ENCODE measurements at regions not wholly inside any gene's neighbourhood (a gene's known extent, or its start where the extent isn't known, plus 50 kb on each side); places are given as distances from the start of the nearest gene placed in this dataset.

DNA sequence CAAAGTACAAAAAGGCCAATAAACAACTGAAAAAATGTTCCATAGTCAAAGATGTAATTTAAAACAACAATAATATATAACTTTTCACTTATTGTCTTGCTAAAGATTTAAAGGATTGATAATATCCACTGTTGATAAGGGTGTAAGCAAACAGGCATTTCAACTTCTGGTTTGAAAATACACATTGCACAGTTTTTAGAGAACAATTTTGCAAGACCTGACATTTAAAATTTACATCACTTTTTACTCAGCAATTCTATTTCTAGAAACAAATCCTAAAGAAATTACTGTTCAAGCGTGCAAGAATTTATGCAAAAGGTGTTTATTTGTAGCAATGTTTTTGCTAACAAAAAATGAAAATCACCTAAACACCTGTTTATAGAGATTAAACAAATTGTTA lies 120.4 kb downstream of the TDRD15 start:
- Histone ChIP-seq H3K36me3 (ENCODE audit: control insufficient read depth in 1 of 2, insufficient read depth in 2 of 2, low read length in 1 of 2) (no peaks in the 10 kb centered on the region), H3K4me3 (ENCODE audit: low read length in 2 of 2) (no peak overlapping the region), H3K27ac (ENCODE audit: low read depth in 1 of 2, low read length in 2 of 2) (no peak overlapping the region), H3K4me1 (ENCODE audit: control insufficient read depth in 1 of 2, insufficient read depth in 2 of 2, low read length in 2 of 2) (no peaks in the 10 kb centered on the region), H3K9me3 (ENCODE audit: control insufficient read depth, low read length) (no peaks in the 10 kb centered on the region), H3K27me3 (ENCODE audit: control insufficient read depth in 1 of 2, insufficient read depth in 2 of 2, low read length in 1 of 2) (no peaks in the 10 kb centered on the region)
- 96 to 98% methylated on average over 1 of the region's 1 CpG for WGBS, 2 donors
- intact Hi-C loops (cut with DNase I): no loop called here
- DNase-seq: no peak
- ATAC-seq (ENCODE audit: low FRiP score): no peak

GRCh38 chr2:21245565-21245964 lies 121.8 kb downstream of the TDRD15 start:
- intact Hi-C loops (cut with DNase I): no loop called here
- Histone ChIP-seq H3K4me1 (ENCODE audit: control insufficient read depth in 1 of 2, insufficient read depth in 2 of 2, low read length in 2 of 2) (no peaks in the 10 kb centered on the region), H3K27ac (ENCODE audit: low read depth in 1 of 2, low read length in 2 of 2) (no peak overlapping the region), H3K27me3 (ENCODE audit: control insufficient read depth in 1 of 2, insufficient read depth in 2 of 2, low read length in 1 of 2) (no peaks in the 10 kb centered on the region), H3K4me3 (ENCODE audit: low read length in 2 of 2) (no peak overlapping the region), H3K36me3 (ENCODE audit: control insufficient read depth in 1 of 2, insufficient read depth in 2 of 2, low read length in 1 of 2) (no peaks in the 10 kb centered on the region), H3K9me3 (ENCODE audit: control insufficient read depth, low read length) (no peaks in the 10 kb centered on the region)
- ATAC-seq (ENCODE audit: low FRiP score) (no peak), DNase-seq (no peak)
- WGBS, 2 donors: 74 to 82% methylated on average over 2 of the region's 2 CpGs

DNA sequence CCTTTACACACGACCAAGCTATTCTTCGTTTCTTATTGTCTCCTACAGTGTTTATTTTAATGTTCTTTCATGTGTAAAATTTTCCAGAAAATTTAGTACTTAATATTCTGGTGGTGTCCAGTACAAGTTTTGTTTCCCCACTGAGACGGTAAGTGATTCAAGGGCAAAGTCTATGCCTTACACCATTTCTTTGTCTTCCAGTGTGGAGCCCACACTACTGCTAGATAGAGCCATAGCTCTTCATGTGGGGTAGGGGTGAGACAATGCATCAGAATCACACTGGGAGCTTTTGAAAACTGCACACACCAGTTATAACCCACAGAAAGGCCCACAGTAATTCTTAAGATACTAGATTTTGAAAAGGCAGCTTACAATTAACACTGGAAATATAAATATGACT lies 125.6 kb downstream of the TDRD15 start:
- 88% methylated on average over 3 of the region's 3 CpGs for WGBS, 2 donors
- H3K4me1 ChIP-seq (ENCODE audit: control insufficient read depth in 1 of 2, insufficient read depth in 2 of 2, low read length in 2 of 2): no peaks in the 10 kb centered on the region
- ATAC-seq (ENCODE audit: low FRiP score): no peak
- no peaks in the 10 kb centered on the region for H3K27me3 ChIP-seq (ENCODE audit: control insufficient read depth in 1 of 2, insufficient read depth in 2 of 2, low read length in 1 of 2)
- H3K4me3 ChIP-seq (ENCODE audit: low read length in 2 of 2): no peak overlapping the region
- no peaks in the 10 kb centered on the region for H3K36me3 ChIP-seq (ENCODE audit: control insufficient read depth in 1 of 2, insufficient read depth in 2 of 2, low read length in 1 of 2)
- intact Hi-C loops (cut with DNase I): no loop called here
- H3K27ac ChIP-seq (ENCODE audit: low read depth in 1 of 2, low read length in 2 of 2): no peak overlapping the region
- DNase-seq: no peak
- H3K9me3 ChIP-seq (ENCODE audit: control insufficient read depth, low read length): no peaks in the 10 kb centered on the region

DNA sequence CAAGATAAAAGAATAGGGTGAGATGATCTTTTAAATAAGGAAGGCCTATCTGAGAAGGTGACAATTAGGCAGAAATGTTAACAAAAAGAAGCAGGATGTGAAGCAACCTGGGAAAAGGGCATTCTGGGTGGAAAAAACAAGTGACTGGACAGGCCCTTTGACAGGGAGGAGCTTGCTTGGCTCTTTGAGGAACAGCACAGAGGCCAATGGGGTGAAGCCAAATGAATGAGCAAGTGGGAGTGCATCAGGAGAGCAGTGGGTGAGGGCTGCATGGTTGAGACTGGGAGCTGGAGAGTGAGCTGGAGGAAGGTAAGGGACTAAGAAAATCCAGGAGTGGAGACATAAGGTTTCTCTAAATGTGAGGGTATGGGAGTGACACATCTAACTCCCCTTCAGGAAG lies 126.9 kb downstream of the TDRD15 start:
- Histone ChIP-seq H3K36me3 (ENCODE audit: control insufficient read depth in 1 of 2, insufficient read depth in 2 of 2, low read length in 1 of 2) (no peaks in the 10 kb centered on the region), H3K27ac (ENCODE audit: low read depth in 1 of 2, low read length in 2 of 2) (no peak overlapping the region), H3K27me3 (ENCODE audit: control insufficient read depth in 1 of 2, insufficient read depth in 2 of 2, low read length in 1 of 2) (no peaks in the 10 kb centered on the region), H3K4me3 (ENCODE audit: low read length in 2 of 2) (no peak overlapping the region), H3K9me3 (ENCODE audit: control insufficient read depth, low read length) (no peaks in the 10 kb centered on the region), H3K4me1 (ENCODE audit: control insufficient read depth in 1 of 2, insufficient read depth in 2 of 2, low read length in 2 of 2) (no peaks in the 10 kb centered on the region)
- no peak for DNase-seq
- no peak for ATAC-seq (ENCODE audit: low FRiP score)
- intact Hi-C loops (cut with DNase I): no loop called here

DNA sequence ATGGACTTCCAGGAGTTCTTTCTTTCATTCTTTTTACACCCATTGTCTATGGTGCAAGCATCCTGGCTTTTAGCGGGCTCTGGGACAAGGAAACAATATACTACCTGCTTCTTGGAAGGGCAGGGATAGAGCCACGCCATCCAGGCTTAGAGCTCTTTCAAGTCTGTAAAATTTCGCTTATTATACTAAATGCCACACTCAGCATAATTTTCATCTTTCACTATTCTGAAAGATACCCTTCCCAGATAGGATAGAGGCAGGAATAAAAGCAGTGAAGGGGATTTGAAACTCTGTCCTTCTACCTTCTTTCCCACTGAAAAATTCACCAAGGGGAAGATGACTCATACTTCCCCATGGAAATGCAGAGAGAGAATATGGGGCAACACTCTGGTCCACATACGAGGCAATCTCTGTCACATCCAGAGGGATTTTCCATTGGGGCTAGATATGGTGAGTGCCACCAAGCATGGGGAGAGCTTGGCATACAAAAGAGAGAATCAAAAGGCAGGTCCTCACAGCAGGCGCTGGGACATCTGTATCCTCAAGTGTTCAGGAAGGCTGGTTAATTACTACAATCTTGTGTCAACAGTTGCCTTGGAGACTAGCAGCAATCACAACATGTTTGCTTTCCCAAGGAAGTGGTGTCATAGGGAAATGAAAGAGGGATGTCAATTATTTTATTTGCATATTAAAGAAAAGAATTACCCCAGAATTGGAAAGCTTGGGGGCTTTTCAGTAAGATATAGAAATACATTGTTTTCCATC lies 127.6 kb downstream of the TDRD15 start:
- H3K4me1 ChIP-seq (ENCODE audit: control insufficient read depth in 1 of 2, insufficient read depth in 2 of 2, low read length in 2 of 2): no peaks in the 10 kb centered on the region
- H3K9me3 ChIP-seq (ENCODE audit: control insufficient read depth, low read length): no peaks in the 10 kb centered on the region
- no peak overlapping the region for H3K4me3 ChIP-seq (ENCODE audit: low read length in 2 of 2)
- WGBS, 2 donors: 81 to 89% methylated on average over 5 of the region's 5 CpGs
- no peak overlapping the region for H3K27ac ChIP-seq (ENCODE audit: low read depth in 1 of 2, low read length in 2 of 2)
- no peak for DNase-seq
- no peak for ATAC-seq (ENCODE audit: low FRiP score)
- intact Hi-C loops (cut with DNase I): no loop called here
- no peaks in the 10 kb centered on the region for H3K27me3 ChIP-seq (ENCODE audit: control insufficient read depth in 1 of 2, insufficient read depth in 2 of 2, low read length in 1 of 2)
- H3K36me3 ChIP-seq (ENCODE audit: control insufficient read depth in 1 of 2, insufficient read depth in 2 of 2, low read length in 1 of 2): no peaks in the 10 kb centered on the region

DNA sequence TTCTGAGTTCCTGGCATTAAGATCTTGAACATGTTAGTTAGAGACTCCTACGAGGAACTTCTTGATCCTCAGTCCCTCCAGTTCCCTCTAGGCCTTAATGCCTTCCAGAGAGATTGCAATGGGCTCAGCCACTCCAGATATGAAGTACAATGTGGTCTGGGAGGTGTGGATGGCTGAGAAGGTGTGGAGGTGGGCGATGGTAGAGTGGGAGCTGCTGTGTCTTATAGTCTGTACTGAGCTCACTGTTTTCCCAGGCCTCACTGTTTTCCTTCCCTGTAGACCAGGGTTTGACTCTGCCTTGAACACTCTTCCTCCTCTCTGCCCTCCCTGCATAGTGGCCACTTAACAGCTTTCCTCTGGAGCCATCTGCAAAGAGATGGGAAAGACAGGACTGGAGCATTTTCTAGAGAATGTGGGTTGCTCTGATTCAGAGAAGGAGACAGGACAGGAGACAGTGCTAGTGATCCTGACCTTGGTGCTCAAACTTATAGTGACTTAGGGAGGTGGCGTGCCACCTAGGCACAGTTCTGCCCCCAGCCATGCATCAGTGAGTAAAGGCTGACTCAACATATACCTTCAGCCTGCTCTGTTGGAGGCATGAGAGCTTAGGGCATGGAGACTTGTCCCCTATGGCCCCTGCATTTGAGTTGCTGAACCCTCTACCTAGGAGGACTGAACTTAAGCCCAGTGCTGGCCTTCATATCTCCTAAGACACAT lies 129.7 kb downstream of the TDRD15 start:
- intact Hi-C loops (cut with DNase I): no loop called here
- 89 to 93% methylated on average over 3 of the region's 3 CpGs for WGBS, 2 donors
- Histone ChIP-seq H3K4me3 (ENCODE audit: low read length in 2 of 2) (no peak overlapping the region), H3K27ac (ENCODE audit: low read depth in 1 of 2, low read length in 2 of 2) (no peak overlapping the region), H3K36me3 (ENCODE audit: control insufficient read depth in 1 of 2, insufficient read depth in 2 of 2, low read length in 1 of 2) (no peaks in the 10 kb centered on the region), H3K4me1 (ENCODE audit: control insufficient read depth in 1 of 2, insufficient read depth in 2 of 2, low read length in 2 of 2) (peaks cover 0 to 3% of the 10 kb centered on the region in 2 donors), H3K9me3 (ENCODE audit: control insufficient read depth, low read length) (no peaks in the 10 kb centered on the region), H3K27me3 (ENCODE audit: control insufficient read depth in 1 of 2, insufficient read depth in 2 of 2, low read length in 1 of 2) (no peaks in the 10 kb centered on the region)
- ATAC-seq (ENCODE audit: low FRiP score): no peak
- no peak for DNase-seq

DNA sequence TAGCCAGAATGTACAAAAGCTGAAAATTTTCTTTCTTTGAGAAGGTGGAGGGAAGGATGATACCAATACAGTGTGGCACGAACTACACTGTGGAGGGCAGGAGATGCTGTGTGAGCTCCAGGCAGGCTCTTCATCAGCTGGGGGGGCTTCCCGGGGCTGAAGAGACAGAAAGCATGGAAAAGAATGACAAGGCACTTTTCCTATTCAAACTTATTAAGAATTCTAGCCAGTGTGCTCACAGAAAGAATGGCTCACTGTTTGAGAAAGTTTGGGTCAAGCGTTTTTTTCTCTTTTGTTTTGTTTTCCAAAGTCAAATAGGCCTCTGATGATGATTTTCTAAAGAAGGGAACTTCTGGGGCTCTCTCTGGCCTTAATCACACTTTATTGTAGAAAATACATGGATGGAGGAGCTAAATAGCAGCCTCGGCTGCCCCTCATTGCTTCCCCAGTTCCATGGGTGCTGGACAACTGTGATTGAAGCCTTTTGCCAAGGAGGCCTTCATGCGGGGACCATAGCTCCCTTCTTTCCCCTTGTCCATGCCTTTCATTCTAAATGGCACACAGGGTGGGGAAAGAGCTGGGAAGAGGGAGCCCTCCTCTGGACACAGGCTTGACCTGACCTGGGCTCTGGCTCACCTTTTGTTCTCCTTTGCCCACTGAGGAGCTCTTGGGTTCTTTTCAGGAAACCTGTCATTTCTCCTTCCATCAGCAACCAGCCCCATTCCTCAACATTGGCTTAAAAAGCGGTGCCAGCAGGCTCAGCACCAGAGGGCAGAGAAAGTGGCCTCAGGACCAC lies 130.6 kb downstream of the TDRD15 start:
- DNase-seq: no peak
- Histone ChIP-seq H3K27ac (ENCODE audit: low read depth in 1 of 2, low read length in 2 of 2) (no peak overlapping the region), H3K36me3 (ENCODE audit: control insufficient read depth in 1 of 2, insufficient read depth in 2 of 2, low read length in 1 of 2) (no peaks in the 10 kb centered on the region), H3K27me3 (ENCODE audit: control insufficient read depth in 1 of 2, insufficient read depth in 2 of 2, low read length in 1 of 2) (no peaks in the 10 kb centered on the region), H3K9me3 (ENCODE audit: control insufficient read depth, low read length) (no peaks in the 10 kb centered on the region), H3K4me1 (ENCODE audit: control insufficient read depth in 1 of 2, insufficient read depth in 2 of 2, low read length in 2 of 2) (peaks cover 0 to 3% of the 10 kb centered on the region in 2 donors), H3K4me3 (ENCODE audit: low read length in 2 of 2) (no peak overlapping the region)
- intact Hi-C loops (cut with DNase I): no loop called here
- 87 to 93% methylated on average over 6 of the region's 6 CpGs for WGBS, 2 donors
- no peak for ATAC-seq (ENCODE audit: low FRiP score)

DNA sequence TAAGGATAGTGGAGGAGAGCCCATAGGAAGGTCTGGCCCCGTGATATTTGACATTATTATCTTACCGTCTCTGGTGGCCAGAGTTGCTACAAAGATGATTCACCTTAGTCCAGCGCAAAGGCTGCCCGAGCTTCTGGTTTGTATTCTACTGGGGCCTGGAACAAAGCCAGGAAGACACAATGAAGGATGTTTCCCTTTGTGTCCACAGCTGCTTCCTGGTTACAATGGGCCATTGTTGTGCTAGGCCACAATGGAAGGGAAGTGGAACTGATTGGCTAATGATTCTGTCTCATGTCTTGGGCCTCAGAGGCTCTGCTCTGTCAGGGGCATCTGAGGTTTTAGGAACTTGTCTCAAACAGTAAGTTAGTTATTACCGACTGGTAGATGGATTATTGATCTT lies 132.2 kb downstream of the TDRD15 start:
- 88 to 89% methylated on average over 5 of the region's 5 CpGs for WGBS, 2 donors
- ATAC-seq (ENCODE audit: low FRiP score): no peak
- peak in 1 of 2 donors; percentile 66 for DNase-seq
- Histone ChIP-seq H3K36me3 (ENCODE audit: control insufficient read depth in 1 of 2, insufficient read depth in 2 of 2, low read length in 1 of 2) (no peaks in the 10 kb centered on the region), H3K4me1 (ENCODE audit: control insufficient read depth in 1 of 2, insufficient read depth in 2 of 2, low read length in 2 of 2) (peaks cover 0 to 3% of the 10 kb centered on the region in 2 donors), H3K27ac (ENCODE audit: low read depth in 1 of 2, low read length in 2 of 2) (no peak overlapping the region), H3K4me3 (ENCODE audit: low read length in 2 of 2) (no peak overlapping the region), H3K27me3 (ENCODE audit: control insufficient read depth in 1 of 2, insufficient read depth in 2 of 2, low read length in 1 of 2) (no peaks in the 10 kb centered on the region), H3K9me3 (ENCODE audit: control insufficient read depth, low read length) (no peaks in the 10 kb centered on the region)
- intact Hi-C loops (cut with DNase I): no loop called here

All from aorta (tissue), 5 donors.